ENCODE measurements at regions not wholly inside any gene's neighbourhood (a gene's known extent, or its start where the extent isn't known, plus 50 kb on each side); places are given as distances from the start of the nearest gene placed in this dataset.
A peak's percentile ranks its signal among the peaks of the same experiment; 100 is the strongest.

DNA sequence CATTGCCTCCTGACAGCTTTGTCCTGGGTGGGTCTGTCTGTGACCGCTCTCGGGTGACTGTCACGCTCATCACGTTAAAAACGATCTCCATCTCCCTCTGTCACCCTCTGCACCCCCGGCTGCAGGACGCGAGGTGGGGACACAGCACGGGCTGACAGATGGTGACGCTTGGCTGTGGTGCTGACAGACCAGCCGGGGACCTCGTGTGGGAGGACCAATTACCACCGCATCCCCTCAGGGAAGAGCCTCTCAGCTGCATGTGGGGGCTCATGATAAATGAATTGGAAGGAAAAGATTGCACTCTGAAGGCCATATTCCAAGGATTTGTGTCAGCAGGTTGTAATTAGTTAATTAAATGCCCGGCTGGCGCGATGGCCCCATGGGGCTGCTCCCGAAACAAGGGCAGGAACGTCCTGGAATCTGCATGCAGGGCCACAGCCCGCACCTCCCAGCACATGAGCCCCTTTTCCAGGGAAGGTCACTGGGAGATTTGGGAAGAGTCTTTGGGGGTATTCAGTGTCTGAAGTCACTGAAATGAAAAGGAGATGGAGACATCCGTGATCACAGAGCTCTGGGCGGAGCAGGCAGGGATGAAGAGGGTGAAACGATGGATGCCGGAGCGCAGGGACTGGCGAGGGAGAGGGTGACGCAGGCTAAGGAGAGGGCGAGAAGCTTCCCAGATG lies 87.1 kb downstream of the ERMARD start:
- TF ChIP-seq, protein P1, sequence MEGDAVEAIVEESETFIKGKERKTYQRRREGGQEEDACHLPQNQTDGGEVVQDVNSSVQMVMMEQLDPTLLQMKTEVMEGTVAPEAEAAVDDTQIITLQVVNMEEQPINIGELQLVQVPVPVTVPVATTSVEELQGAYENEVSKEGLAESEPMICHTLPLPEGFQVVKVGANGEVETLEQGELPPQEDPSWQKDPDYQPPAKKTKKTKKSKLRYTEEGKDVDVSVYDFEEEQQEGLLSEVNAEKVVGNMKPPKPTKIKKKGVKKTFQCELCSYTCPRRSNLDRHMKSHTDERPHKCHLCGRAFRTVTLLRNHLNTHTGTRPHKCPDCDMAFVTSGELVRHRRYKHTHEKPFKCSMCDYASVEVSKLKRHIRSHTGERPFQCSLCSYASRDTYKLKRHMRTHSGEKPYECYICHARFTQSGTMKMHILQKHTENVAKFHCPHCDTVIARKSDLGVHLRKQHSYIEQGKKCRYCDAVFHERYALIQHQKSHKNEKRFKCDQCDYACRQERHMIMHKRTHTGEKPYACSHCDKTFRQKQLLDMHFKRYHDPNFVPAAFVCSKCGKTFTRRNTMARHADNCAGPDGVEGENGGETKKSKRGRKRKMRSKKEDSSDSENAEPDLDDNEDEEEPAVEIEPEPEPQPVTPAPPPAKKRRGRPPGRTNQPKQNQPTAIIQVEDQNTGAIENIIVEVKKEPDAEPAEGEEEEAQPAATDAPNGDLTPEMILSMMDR (IDR thresholded peaks at IDR 0.05), result no peak
- Histone ChIP-seq H3K27me3 (no peaks in the 10 kb centered on the region), H3K4me3 (no peak overlapping the region), H3K36me3 (no peaks in the 10 kb centered on the region), H3K9me3 (no peaks in the 10 kb centered on the region), H3K4me1 (no peaks in the 10 kb centered on the region), H3K27ac (no peak overlapping the region)
- intact Hi-C loops (cut with DNase I), result no loop called here
- no peak for ATAC-seq
- DNase-seq, result no peak

DNA sequence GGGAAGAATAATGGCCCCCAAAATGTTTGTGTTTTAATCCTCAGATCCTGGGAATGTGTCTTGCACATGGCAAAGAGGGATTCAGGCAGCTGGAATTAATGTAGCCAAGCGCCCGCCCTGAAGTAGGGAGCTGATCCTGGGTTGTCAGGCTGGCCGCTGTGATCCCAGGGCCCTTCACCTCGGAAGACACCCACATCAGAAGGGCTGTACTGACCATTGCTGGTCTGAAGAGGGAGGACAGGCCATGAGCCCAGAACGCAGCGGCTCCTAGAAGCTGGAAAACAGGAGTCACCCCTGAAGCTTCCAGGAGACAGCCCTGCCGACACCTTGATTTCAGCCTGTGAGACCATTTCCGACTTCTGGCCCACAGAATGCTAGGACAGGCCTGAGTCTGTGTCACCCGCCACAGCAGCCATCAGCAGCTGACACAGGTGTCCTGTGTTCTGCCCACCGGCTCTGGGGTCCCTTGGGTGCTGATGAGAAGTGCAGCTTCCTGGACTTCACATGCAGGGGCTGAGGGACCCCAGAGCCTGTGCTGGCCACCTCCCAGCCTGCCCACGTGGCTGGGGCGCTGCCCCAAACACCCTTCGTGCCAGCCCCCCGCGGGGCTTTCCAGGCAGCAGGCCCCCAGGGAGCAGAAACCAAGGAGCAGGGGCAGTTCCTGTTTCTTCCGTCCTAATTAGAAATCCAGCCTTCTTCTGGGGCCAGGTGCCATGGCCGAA lies 86.3 kb downstream of the ERMARD start:
- intact Hi-C loops (cut with DNase I), result no loop called here
- no peaks in the 10 kb centered on the region for H3K27me3 ChIP-seq
- no peaks in the 10 kb centered on the region for H3K36me3 ChIP-seq
- H3K27ac ChIP-seq, result no peak overlapping the region
- H3K9me3 ChIP-seq, result no peaks in the 10 kb centered on the region
- H3K4me1 ChIP-seq, result no peaks in the 10 kb centered on the region
- DNase-seq, result no peak
- H3K4me3 ChIP-seq, result no peak overlapping the region
- TF ChIP-seq, protein P1 (IDR thresholded peaks at IDR 0.05), result no peak
- ATAC-seq, result no peak

DNA sequence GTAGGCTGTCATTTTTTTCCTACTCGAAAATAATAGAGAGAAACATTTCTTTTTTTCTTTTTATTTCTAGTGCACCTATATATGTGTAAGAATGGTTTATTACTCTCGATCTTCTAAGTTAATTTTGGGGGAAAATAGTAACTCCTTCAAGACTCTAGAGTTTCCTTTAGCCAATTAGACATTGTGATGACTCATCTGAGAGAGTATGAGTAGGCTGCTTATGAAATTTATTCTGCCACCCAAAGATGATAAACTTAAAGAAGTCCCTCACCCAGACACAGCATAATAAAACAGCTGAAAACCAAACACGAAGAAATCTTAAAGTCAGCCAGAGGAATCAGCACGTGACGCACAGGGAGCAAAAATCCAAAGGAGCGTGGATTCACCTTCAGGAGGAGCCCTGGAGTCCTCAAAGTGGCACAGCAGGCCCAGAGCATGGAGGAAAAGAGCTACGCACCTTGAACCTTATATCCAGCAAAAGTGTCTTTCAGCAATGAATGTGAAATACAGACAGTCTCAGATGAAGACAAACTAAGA lies 81.9 kb downstream of the ERMARD start:
- H3K36me3 ChIP-seq, result no peaks in the 10 kb centered on the region
- H3K27ac ChIP-seq, result no peak overlapping the region
- ATAC-seq, result no peak
- H3K27me3 ChIP-seq, result peaks cover 4% of the 10 kb centered on the region
- no peak overlapping the region for H3K4me3 ChIP-seq
- intact Hi-C loops (cut with DNase I), result no loop called here
- no peaks in the 10 kb centered on the region for H3K9me3 ChIP-seq
- DNase-seq, result no peak
- TF ChIP-seq, protein P1 (IDR thresholded peaks at IDR 0.05), result no peak
- H3K4me1 ChIP-seq, result peaks cover 6% of the 10 kb centered on the region

DNA sequence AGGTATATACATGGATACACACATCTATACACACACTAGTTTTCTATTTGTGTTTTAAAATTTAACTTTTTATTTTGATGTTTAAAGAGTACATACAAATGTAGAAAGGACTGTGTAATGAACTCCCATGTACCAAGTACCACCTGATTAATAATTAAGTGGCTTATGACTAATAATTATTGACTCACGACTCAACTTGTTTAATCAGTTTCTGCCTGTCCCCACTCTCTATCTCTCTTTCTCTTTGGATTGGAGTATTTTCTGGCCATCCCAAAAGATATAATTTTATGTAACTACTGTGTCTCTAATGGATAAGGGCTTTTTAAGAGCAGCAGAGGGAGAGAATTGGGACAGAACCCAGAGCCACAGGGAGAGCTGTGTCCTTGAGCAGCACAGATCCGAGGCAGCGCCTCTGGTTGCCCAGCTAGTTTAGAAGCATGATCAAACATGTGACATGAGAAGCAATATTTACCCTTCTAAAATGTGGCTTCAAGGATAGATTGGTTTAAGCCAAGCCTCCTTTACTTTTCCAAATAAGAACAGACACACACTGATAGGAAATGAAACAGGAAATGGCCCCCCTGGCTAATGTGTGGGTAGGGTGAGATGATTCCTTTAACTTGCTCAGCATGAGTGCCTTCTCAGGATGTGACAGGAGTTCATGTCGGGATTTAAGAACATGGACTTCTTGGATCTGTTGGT lies 81.0 kb downstream of the ERMARD start:
- ATAC-seq, result peak; percentile 6
- Histone ChIP-seq H3K4me1 (peaks cover 6% of the 10 kb centered on the region), H3K27me3 (peaks cover 4% of the 10 kb centered on the region), H3K27ac (no peak overlapping the region), H3K9me3 (no peaks in the 10 kb centered on the region), H3K4me3 (no peak overlapping the region), H3K36me3 (no peaks in the 10 kb centered on the region)
- peak; percentile 28 for DNase-seq
- TF ChIP-seq, protein P1 (IDR thresholded peaks at IDR 0.05), result no peak
- intact Hi-C loops (cut with DNase I), result no loop called here

DNA sequence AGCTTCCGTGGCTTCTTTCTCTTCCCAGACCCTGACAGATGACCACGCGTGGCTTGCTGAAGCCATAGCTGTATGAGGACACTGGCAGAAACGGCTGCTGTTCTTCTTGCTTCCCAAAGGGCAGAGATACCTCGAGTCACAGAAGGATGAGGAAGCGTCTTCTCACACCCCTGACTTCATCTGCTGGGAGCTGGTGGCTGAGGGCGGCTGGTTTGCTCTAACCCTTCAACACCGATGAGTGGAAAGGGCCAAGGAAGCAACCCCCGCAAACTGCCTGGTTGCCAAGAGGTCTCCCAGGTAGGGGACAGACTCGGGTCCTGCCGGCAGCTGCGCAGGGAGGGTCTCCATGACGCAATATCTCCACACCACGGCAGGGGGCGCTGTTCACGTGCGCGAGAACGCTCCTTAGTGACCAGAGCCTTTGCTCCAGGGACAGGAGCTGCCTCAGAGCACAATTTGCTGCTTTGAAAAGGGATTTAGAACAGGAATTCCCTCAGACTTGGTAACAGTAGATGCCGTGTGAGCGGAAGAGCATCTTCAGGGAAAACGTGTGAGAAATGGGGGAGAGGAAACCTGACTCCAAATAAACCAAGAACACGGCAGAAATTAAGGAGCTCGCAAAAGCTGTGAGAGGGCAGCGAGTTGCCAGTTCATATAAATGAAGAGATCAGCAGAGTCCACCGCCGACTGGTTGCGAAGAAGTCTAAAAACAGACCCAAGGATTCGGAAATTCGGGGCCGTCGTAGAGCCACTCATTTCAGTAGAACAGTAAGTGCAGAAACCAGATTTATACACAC lies 80.2 kb downstream of the ERMARD start:
- intact Hi-C loops (cut with DNase I), result no loop called here
- peak; percentile 84 for DNase-seq
- H3K9me3 ChIP-seq, result no peaks in the 10 kb centered on the region
- no peak overlapping the region for H3K4me3 ChIP-seq
- ATAC-seq, result peak; percentile 93
- no peak overlapping the region for H3K27ac ChIP-seq
- H3K36me3 ChIP-seq, result no peaks in the 10 kb centered on the region
- H3K4me1 ChIP-seq, result peaks cover 6% of the 10 kb centered on the region
- peaks cover 4% of the 10 kb centered on the region for H3K27me3 ChIP-seq
- TF ChIP-seq, protein P1 (IDR thresholded peaks at IDR 0.05), result peak; percentile 95

All from upper lobe of right lung (tissue), 1 donor.